MM.1S (cell line): ENCODE measurements at regions not wholly inside any gene's neighbourhood (a gene's known extent, or its start where the extent isn't known, plus 50 kb on each side); places are given as distances from the start of the nearest gene placed in this dataset.
"Not testable (repeated sequence)": the region's sequence is repeated elsewhere in the genome, so short reads cannot be mapped to it uniquely, and the experiment has no call there.

Experiments used
- DNase-seq: peaks from one replicate; pipeline ENCODE4 v3.0.0-alpha.2; 2015
- H2AFZ ChIP-seq: fragments of 300-600 bp; sonication (generic); 2 replicates; pipeline ENCODE4 v1.6.0; 2016; ENCODE audit warnings: antibody characterized with exemption, low read length
- H3F3A ChIP-seq: fragments of 300-600 bp; sonication (generic); 2 replicates; pipeline ENCODE4 v1.6.1; 2016; ENCODE audit warnings: mild to moderate bottlenecking, antibody characterized with exemption, low read length, moderate library complexity, mixed read lengths; ENCODE audit not compliant: insufficient read depth
- H3K27ac ChIP-seq: fragments of 300-600 bp; sonication (generic); 2 replicates; pipeline ENCODE4 v1.5.1; 2016; ENCODE audit warnings: mild to moderate bottlenecking, low read length
- H3K27me3 ChIP-seq: fragments of 300-600 bp; sonication (generic); replicated peaks from 2 replicates; pipeline ENCODE4 v1.6.0; 2016; ENCODE audit warnings: low read length; ENCODE audit not compliant: insufficient read depth
- H3K36me3 ChIP-seq: fragments of 300-600 bp; sonication (generic); replicated peaks from 2 replicates; pipeline ENCODE4 v1.6.1; 2016; ENCODE audit warnings: mild to moderate bottlenecking, low read length, mixed read lengths; ENCODE audit not compliant: insufficient read depth
- H3K4me1 ChIP-seq: fragments of 300-600 bp; sonication (generic); 2 replicates; pipeline ENCODE4 v1.6.1; 2016; ENCODE audit warnings: low read length, mixed read lengths
- H3K4me2 ChIP-seq: fragments of 300-600 bp; sonication (generic); 2 replicates; pipeline ENCODE4 v1.6.0; 2016; ENCODE audit warnings: low read depth, low read length
- H3K4me3 ChIP-seq: fragments of 300-600 bp; sonication (generic); 2 replicates; pipeline ENCODE4 v1.5.1; 2016; ENCODE audit warnings: low read length, mixed read lengths
- H3K79me2 ChIP-seq: fragments of 300-600 bp; sonication (generic); 2 replicates; pipeline ENCODE4 v1.6.1; 2016; ENCODE audit warnings: mixed run types, low read length, mixed read lengths
- H3K9ac ChIP-seq: fragments of 300-600 bp; sonication (generic); 2 replicates; pipeline ENCODE4 v1.6.1; 2016; ENCODE audit warnings: low read length, mixed read lengths
- H3K9me2 ChIP-seq: fragments of 300-600 bp; sonication (generic); replicated peaks from 2 replicates; pipeline ENCODE4 v1.6.1; 2016; ENCODE audit warnings: mild to moderate bottlenecking, low read length, mixed read lengths; ENCODE audit not compliant: insufficient read depth
- H3K9me3 ChIP-seq: fragments of 300-600 bp; sonication (generic); replicated peaks from 2 replicates; pipeline ENCODE4 v1.6.1; 2016; ENCODE audit warnings: mild to moderate bottlenecking, low read length, mixed read lengths; ENCODE audit not compliant: insufficient read depth
- H4K20me1 ChIP-seq: fragments of 300-600 bp; sonication (generic); 2 replicates; pipeline ENCODE4 v1.6.1; 2016; ENCODE audit warnings: mild to moderate bottlenecking, low read length, moderate library complexity, mixed read lengths; ENCODE audit not compliant: insufficient read depth
- CTCF ChIP-seq: fragments of 300-600 bp; sonication (generic); IDR thresholded peaks from 2 replicates; pipeline ENCODE4 v1.5.1; 2016; ENCODE audit warnings: antibody characterized with exemption, low read length, mixed read lengths
- EZH2 ChIP-seq: fragments of 300-600 bp; sonication (generic); optimal IDR thresholded peaks from 2 replicates; pipeline ENCODE3; 2017; ENCODE audit warnings: low read depth, mild to moderate bottlenecking, antibody characterized with exemption, low read length, mixed read lengths
- EZH2phosphoT487 ChIP-seq: fragments of 300-600 bp; sonication (generic); IDR thresholded peaks from 2 replicates; pipeline ENCODE4 v1.6.1; 2018; ENCODE audit warnings: antibody characterized with exemption, low read length

- DNase-seq = no peak
- no peak overlapping the region for H2AFZ ChIP-seq
- H3K9me2 ChIP-seq = no peaks in the 10 kb centered on the region
- no peaks in the 10 kb centered on the region for H3F3A ChIP-seq
- no peaks in the 10 kb centered on the region for H3K27me3 ChIP-seq
- no peak overlapping the region for H3K27ac ChIP-seq
- no peaks in the 10 kb centered on the region for H3K9me3 ChIP-seq
- no peak overlapping the region for H3K4me3 ChIP-seq
- H3K4me1 ChIP-seq = no peaks in the 10 kb centered on the region
- no peak for TF ChIP-seq EZH2phosphoT487
- TF ChIP-seq CTCF = no peak
- TF ChIP-seq EZH2 = no peak
- no peak overlapping the region for H3K9ac ChIP-seq
- no peak overlapping the region for H3K4me2 ChIP-seq
- no peaks in the 10 kb centered on the region for H3K79me2 ChIP-seq
- H4K20me1 ChIP-seq = no peaks in the 10 kb centered on the region
- no peaks in the 10 kb centered on the region for H3K36me3 ChIP-seq
Observed at GRCh38 chr7:49706106-49706505, 67.3 kb upstream of the VWC2 start.

- no peaks in the 10 kb centered on the region for H3K27me3 ChIP-seq
- no peaks in the 10 kb centered on the region for H3K9me3 ChIP-seq
- no peak for TF ChIP-seq CTCF
- no peak for TF ChIP-seq EZH2
- TF ChIP-seq EZH2phosphoT487 = no peak
- H3K79me2 ChIP-seq = no peaks in the 10 kb centered on the region
- no peak for DNase-seq
- H3K4me1 ChIP-seq = no peaks in the 10 kb centered on the region
- H2AFZ ChIP-seq = no peak overlapping the region
- H3K4me2 ChIP-seq = no peak overlapping the region
- H3K9ac ChIP-seq = no peak overlapping the region
- H3K36me3 ChIP-seq = no peaks in the 10 kb centered on the region
- H3K9me2 ChIP-seq = no peaks in the 10 kb centered on the region
- no peaks in the 10 kb centered on the region for H3F3A ChIP-seq
- no peak overlapping the region for H3K27ac ChIP-seq
- H3K4me3 ChIP-seq = no peak overlapping the region
- no peaks in the 10 kb centered on the region for H4K20me1 ChIP-seq
Observed at GRCh38 chr7:49707891-49708290, 65.5 kb upstream of the VWC2 start.

GRCh38 chr7:49708590-49708989, 64.8 kb upstream of the VWC2 start:
- Histone ChIP-seq H3K9ac (no peak overlapping the region), H3K36me3 (no peaks in the 10 kb centered on the region), H3K4me1 (no peaks in the 10 kb centered on the region), H3K27ac (no peak overlapping the region), H3K79me2 (no peaks in the 10 kb centered on the region), H2AFZ (no peak overlapping the region), H3K4me3 (no peak overlapping the region), H3K9me2 (no peaks in the 10 kb centered on the region), H3K9me3 (no peaks in the 10 kb centered on the region), H4K20me1 (no peaks in the 10 kb centered on the region), H3F3A (no peaks in the 10 kb centered on the region), H3K4me2 (no peak overlapping the region), H3K27me3 (no peaks in the 10 kb centered on the region)
- TF ChIP-seq CTCF (no peak), EZH2 (no peak), EZH2phosphoT487 (no peak)
- DNase-seq = no peak

- not testable (repeated sequence) for H4K20me1 ChIP-seq, H3K4me3 ChIP-seq, H3K4me2 ChIP-seq, H3K9me2 ChIP-seq, H3K9me3 ChIP-seq, H3F3A ChIP-seq, DNase-seq, H3K36me3 ChIP-seq, H3K27ac ChIP-seq, H2AFZ ChIP-seq, H3K4me1 ChIP-seq, H3K27me3 ChIP-seq, H3K79me2 ChIP-seq, H3K9ac ChIP-seq
Observed at GRCh38 chr7:49711072-49711723, 62.2 kb upstream of the VWC2 start.
